Panc1 (cell line): ENCODE measurements at regions not wholly inside any gene's neighbourhood (a gene's known extent, or its start where the extent isn't known, plus 50 kb on each side); places are given as distances from the start of the nearest gene placed in this dataset.

Experiments used
- ATAC-seq: fragments of 200-7000 bp; cut with Tn5 transposase; 2 replicates; pipeline ENCODE4 v1.9.1; 2020; ENCODE audit warnings: mild to moderate bottlenecking, moderate library complexity
- BruUV-seq: library from RNA; stranded (reverse); fragments of 400-500 nt; replicated peaks from 2 replicates; lab custom pipeline; 2021; lab: Mats Ljungman, UMichigan
- CTCF ChIA-PET: fragments of 300-600 bp; sonication (Branson Sonifier 250); formaldehyde crosslinking; loops from one replicate; lab custom pipeline; 2022; ENCODE audit warnings: antibody characterized with exemption; lab: Charles Lee
- POLR2A ChIA-PET: fragments of 300-600 bp; sonication (Branson Sonifier 250); formaldehyde crosslinking; loops from one replicate; lab custom pipeline; 2022; ENCODE audit warnings: antibody characterized with exemption; lab: Charles Lee
- DNase-seq: peaks from one replicate; pipeline ENCODE4 v3.0.0-alpha.2; 2010; ENCODE audit warnings: low read depth, low spot score
- H3K27ac ChIP-seq: 2 replicates; pipeline ENCODE4 v1.5.1; 2011; ENCODE audit warnings: mild to moderate bottlenecking, low read length, inconsistent platforms
- H3K27me3 ChIP-seq: fragments of 200-500 bp; sonication (Bioruptor generic); 2 replicates; pipeline ENCODE4 v1.6.0; 2014; ENCODE audit warnings: low read length, inconsistent platforms; ENCODE audit not compliant: control insufficient read depth, insufficient read depth
- H3K36me3 ChIP-seq: fragments of 200-500 bp; sonication (Bioruptor generic); 2 replicates; pipeline ENCODE4 v1.5.1; 2014; ENCODE audit warnings: inconsistent platforms, mild to moderate bottlenecking, low read length, moderate library complexity; ENCODE audit not compliant: control insufficient read depth, insufficient read depth
- H3K4me1 ChIP-seq: 2 replicates; pipeline ENCODE4 v1.5.1; 2011; ENCODE audit warnings: inconsistent platforms, mild to moderate bottlenecking, low read length, moderate library complexity; ENCODE audit not compliant: control insufficient read depth, insufficient read depth
- H3K4me3 ChIP-seq, 2 experiments: 2 replicates each; pipeline ENCODE4 v1.5.1; 2011 to 2012; ENCODE audit warnings: low read depth in 2 of 2, low read length in 2 of 2, mild to moderate bottlenecking in 2 of 2, inconsistent platforms in 1 of 2, moderate library complexity in 1 of 2
- H3K9me3 ChIP-seq: fragments of 200-500 bp; sonication (Bioruptor generic); 2 replicates; pipeline ENCODE4 v1.5.1; 2014; ENCODE audit warnings: low read depth, mild to moderate bottlenecking, inconsistent platforms, low read length, moderate library complexity; ENCODE audit not compliant: control insufficient read depth, insufficient read depth
- CTCF ChIP-seq: fragments of 450-650 bp; IDR thresholded peaks from 2 replicates; pipeline ENCODE4 v1.5.1; 2017; ENCODE audit warnings: mild to moderate bottlenecking
- POLR2AphosphoS5 ChIP-seq: IDR thresholded peaks from 2 replicates; pipeline ENCODE4 v1.6.1; 2012; ENCODE audit warnings: mild to moderate bottlenecking, low read depth, low read length, moderate library complexity
- REST ChIP-seq, 2 experiments: IDR thresholded peaks; 2 replicates each; pipeline ENCODE4 v1.6.1; 2011 to 2012; ENCODE audit warnings: low read depth in 2 of 2, control low read depth in 1 of 2, low read length in 1 of 2, mild to moderate bottlenecking in 1 of 2, moderate library complexity in 1 of 2; ENCODE audit not compliant: insufficient read depth in 1 of 2
- SIN3A ChIP-seq: IDR thresholded peaks from 2 replicates; pipeline ENCODE4 v1.6.1; 2012; ENCODE audit warnings: low read depth, mild to moderate bottlenecking, low read length, moderate library complexity, borderline replicate concordance; ENCODE audit not compliant: insufficient read depth
- TCF7L2 ChIP-seq: IDR thresholded peaks from 2 replicates; pipeline ENCODE4 v1.6.1; 2011; ENCODE audit warnings: mild to moderate bottlenecking, low read depth, low read length, inconsistent platforms
- in situ Hi-C: cut with HindIII; loops from 2 replicates; pipeline ENCODE4 v1.10.0; 2016; ENCODE audit warnings: low sequenced_read_pairs, low pct_unique_long_range_greater_than_20kb
- intact Hi-C: fragments of 100-400 bp; cut with micrococcal nuclease; formaldehyde crosslinking; loops from one replicate; pipeline ENCODE4 v1.10.0; 2022; ENCODE audit not compliant: unreplicated experiment

- Histone ChIP-seq H3K4me1 (no peaks in the 10 kb centered on the region), H3K9me3 (no peaks in the 10 kb centered on the region), H3K27me3 (no peaks in the 10 kb centered on the region), H3K36me3 (no peaks in the 10 kb centered on the region), H3K4me3 (no peak overlapping the region), H3K27ac (no peak overlapping the region)
- intact Hi-C loops: no loop called here
- no peak for ATAC-seq
- TF ChIP-seq CTCF (no peak), TCF7L2 (no peak), REST (IDR thresholded peaks at IDR 0.05; ENCODE audit: insufficient read depth in 1 of 2, low read depth in 2 of 2, low read length in 1 of 2) (no peak), SIN3A (no peak), POLR2AphosphoS5 (no peak)
- ChIA-PET POLR2A (interaction anchor here (0.6 kb wide), 1 partner anchor 36 kb away, joined by 7 read pairs; no protein-coding TSS in a partner anchor), CTCF (no interaction called here)
- no TSS peak for BruUV-seq
- in situ Hi-C loops: no loop called here
- no peak for DNase-seq
These were observed 93.8 kb upstream of the C1QTNF9B start for GRCh38 chr13:23991119-23991518.

- H3K9me3 ChIP-seq: no peaks in the 10 kb centered on the region
- in situ Hi-C loops (no loop called here), intact Hi-C loops (no loop called here)
- ATAC-seq (no peak), DNase-seq (no peak)
- no peak overlapping the region for H3K4me3 ChIP-seq
- TF ChIP-seq CTCF (no peak), TCF7L2 (no peak)
- no peak overlapping the region for H3K27ac ChIP-seq
- POLR2A ChIA-PET: no interaction called here
- CTCF ChIA-PET: interaction anchor here (0.5 kb wide), 1 partner anchor 210 kb away, joined by 3 read pairs; no protein-coding TSS in a partner anchor
- H3K4me1 ChIP-seq: no peaks in the 10 kb centered on the region
- no peaks in the 10 kb centered on the region for H3K27me3 ChIP-seq
- H3K36me3 ChIP-seq: no peaks in the 10 kb centered on the region
- no TSS peak for BruUV-seq
These were observed 95.7 kb upstream of the C1QTNF9B start for GRCh38 chr13:23992781-23993679.
